HEK293 (cell line): ENCODE measurements at regions not wholly inside any gene's neighbourhood (a gene's known extent, or its start where the extent isn't known, plus 50 kb on each side); places are given as distances from the start of the nearest gene placed in this dataset.

Experiments used
- CTCF ChIP-seq: fragments of 450-650 bp; formaldehyde crosslinking; IDR thresholded peaks from 2 replicates; pipeline ENCODE4 v1.5.1; 2016; ENCODE audit warnings: missing biosample characterization, missing genetic modification characterization
- KLF10 ChIP-seq: fragments of 450-650 bp; IDR thresholded peaks from 2 replicates; pipeline ENCODE4 v1.5.1; 2018; ENCODE audit warnings: missing biosample characterization, mild to moderate bottlenecking, missing genetic modification characterization
- KLF9 ChIP-seq: fragments of 450-650 bp; formaldehyde crosslinking; IDR thresholded peaks from 2 replicates; pipeline ENCODE4 v1.5.1; 2016; ENCODE audit warnings: missing biosample characterization, missing genetic modification characterization, low read depth
- PRDM10 ChIP-seq: fragments of 450-650 bp; formaldehyde crosslinking; IDR thresholded peaks from 2 replicates; pipeline ENCODE4 v1.5.1; 2016; ENCODE audit warnings: missing biosample characterization, missing genetic modification characterization
- PRDM4 ChIP-seq: fragments of 450-650 bp; formaldehyde crosslinking; IDR thresholded peaks from 2 replicates; pipeline ENCODE4 v1.5.1; 2017; ENCODE audit warnings: missing biosample characterization, missing genetic modification characterization
- SP2 ChIP-seq: fragments of 450-650 bp; formaldehyde crosslinking; IDR thresholded peaks from 2 replicates; pipeline ENCODE4 v1.5.1; 2016; ENCODE audit warnings: missing biosample characterization, missing genetic modification characterization
- YY1 ChIP-seq: fragments of 450-650 bp; formaldehyde crosslinking; IDR thresholded peaks from 2 replicates; pipeline ENCODE4 v1.5.1; 2018; ENCODE audit warnings: missing biosample characterization, missing genetic modification characterization
- ZBTB7A ChIP-seq: fragments of 450-650 bp; formaldehyde crosslinking; IDR thresholded peaks from 2 replicates; pipeline ENCODE4 v1.5.1; 2016; ENCODE audit warnings: low read depth, missing biosample characterization, missing genetic modification characterization
- ZNF138 ChIP-seq: fragments of 450-650 bp; formaldehyde crosslinking; IDR thresholded peaks from 2 replicates; pipeline ENCODE4 v1.5.1; 2016; ENCODE audit warnings: missing biosample characterization, missing genetic modification characterization, borderline replicate concordance
- ZNF449 ChIP-seq: fragments of 450-650 bp; formaldehyde crosslinking; IDR thresholded peaks from 2 replicates; pipeline ENCODE4 v1.5.1; 2017; ENCODE audit warnings: missing biosample characterization, mild to moderate bottlenecking, missing genetic modification characterization, moderate library complexity
- ZNF677 ChIP-seq: fragments of 450-650 bp; IDR thresholded peaks from 2 replicates; pipeline ENCODE4 v1.5.0; 2018; ENCODE audit warnings: missing biosample characterization, mild to moderate bottlenecking, missing genetic modification characterization, moderate library complexity
- ZSCAN18 ChIP-seq: fragments of 450-650 bp; formaldehyde crosslinking; IDR thresholded peaks from 2 replicates; pipeline ENCODE4 v1.5.1; 2016; ENCODE audit warnings: missing biosample characterization, missing genetic modification characterization

- no peak for TF ChIP-seq CTCF (tag by site-specific recombination)
- TF ChIP-seq SP2 (tag by site-specific recombination) = no peak
- no peak for TF ChIP-seq ZBTB7A
- no peak for TF ChIP-seq PRDM4 (tag by site-specific recombination)
- no peak for TF ChIP-seq KLF10 (tag by site-specific recombination)
- TF ChIP-seq ZNF449 = no peak
- no peak for TF ChIP-seq ZNF138
- no peak for TF ChIP-seq PRDM10 (tag by site-specific recombination)
- no peak for TF ChIP-seq ZNF677 (tag by site-specific recombination)
- TF ChIP-seq YY1 (tag by site-specific recombination) = no peak
- TF ChIP-seq ZSCAN18 (tag by site-specific recombination) = no peak
- no peak for TF ChIP-seq KLF9 (tag by site-specific recombination)
Measured at GRCh38 chr5:2010940-2011339, 128.2 kb upstream of the IRX4 start.
